Activated naive CD8-positive, alpha-beta T cell treated with anti-CD3 and anti-CD28 coated beads, Interleukin-2, amount 10 ng/mL, durations not matched to agents 7 days and 5 days (primary cell): ENCODE measurements at regions not wholly inside any gene's neighbourhood (a gene's known extent, or its start where the extent isn't known, plus 50 kb on each side); places are given as distances from the start of the nearest gene placed in this dataset.
"Not testable (repeated sequence)": the region's sequence is repeated elsewhere in the genome, so short reads cannot be mapped to it uniquely, and the experiment has no call there.

Experiments used
- ATAC-seq: fragments of 150-1000 bp; cut with Tn5 transposase; one replicate; pipeline ENCODE4 v1.10.0; 2021; ENCODE audit warnings: low read depth, moderate library complexity
- POLR2A ChIA-PET: fragments of 350-600 bp; sonication (Branson Sonifier 250); formaldehyde crosslinking; loops from one replicate; lab custom pipeline; 2021; ENCODE audit warnings: antibody characterized with exemption; lab: Charles Lee
- DNase-seq: peaks from one replicate; pipeline ENCODE4 v3.0.0; 2021
- H3K27ac Mint-ChIP-seq: one replicate; pipeline ENCODE4 v1.8.0; 2022; ENCODE audit warnings: mild to moderate bottlenecking, mixed read lengths
- H3K27me3 Mint-ChIP-seq: one replicate; pipeline ENCODE4 v1.8.0; 2022; ENCODE audit warnings: mild to moderate bottlenecking, moderate library complexity, mixed read lengths
- H3K36me3 Mint-ChIP-seq: one replicate; pipeline ENCODE4 v1.8.0; 2021; ENCODE audit warnings: mild to moderate bottlenecking, mixed read lengths
- H3K4me1 Mint-ChIP-seq: one replicate; pipeline ENCODE4 v1.8.0; 2021; ENCODE audit warnings: mixed read lengths
- H3K4me3 Mint-ChIP-seq: one replicate; pipeline ENCODE4 v1.8.0; 2022; ENCODE audit warnings: mild to moderate bottlenecking, moderate library complexity, mixed read lengths
- H3K9me3 Mint-ChIP-seq: one replicate; pipeline ENCODE4 v1.8.0; 2021; ENCODE audit warnings: mixed read lengths

DNA sequence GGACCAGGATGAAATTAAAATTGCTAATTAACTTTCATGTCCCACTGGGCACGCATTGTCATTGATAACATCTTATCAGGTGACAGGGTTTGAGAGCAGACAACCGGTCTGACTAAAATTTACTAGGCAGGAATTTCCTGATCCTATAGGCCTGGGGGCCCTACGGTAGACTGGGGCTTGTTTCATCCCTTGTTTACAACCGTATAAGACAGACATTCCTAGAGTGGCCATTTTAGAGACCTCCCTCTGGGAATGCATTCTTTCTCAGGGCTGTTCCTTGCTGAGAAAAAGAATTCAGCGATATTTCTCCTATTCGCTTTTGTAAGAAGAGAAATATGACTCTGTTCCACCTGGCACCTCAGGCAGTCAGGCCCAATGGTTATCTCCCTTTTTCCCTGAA is 1737.8 kb upstream of the ACO1 start:
- H3K4me3 Mint-ChIP-seq, POLR2A ChIA-PET, H3K27ac Mint-ChIP-seq, ATAC-seq, H3K9me3 Mint-ChIP-seq, DNase-seq, H3K4me1 Mint-ChIP-seq, H3K27me3 Mint-ChIP-seq, H3K36me3 Mint-ChIP-seq: not testable (repeated sequence)

DNA sequence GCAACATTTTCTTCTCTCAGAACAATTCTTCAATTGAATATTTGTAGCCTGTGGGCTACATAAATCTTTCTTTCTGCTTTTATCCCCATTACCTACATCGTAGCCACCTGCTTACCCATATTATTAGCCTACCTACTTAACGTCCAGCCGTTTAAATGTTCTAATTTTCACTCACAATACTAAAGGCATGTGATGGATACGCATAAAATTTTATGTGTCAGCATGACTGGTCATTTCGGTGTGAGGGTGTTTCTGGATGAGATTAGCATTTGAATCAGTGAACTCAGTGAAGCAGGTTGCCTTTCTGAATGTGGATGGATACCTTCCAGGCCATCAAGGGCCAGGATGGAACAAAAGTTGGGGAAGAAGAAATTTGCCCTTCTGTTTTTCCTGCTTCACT is 1722.5 kb upstream of the ACO1 start:
- Mint-ChIP-seq H3K4me3 (no peak overlapping the region), H3K27me3 (no peaks in the 10 kb centered on the region), H3K36me3 (no peaks in the 10 kb centered on the region), H3K4me1 (no peaks in the 10 kb centered on the region), H3K9me3 (no peaks in the 10 kb centered on the region), H3K27ac (no peak overlapping the region)
- DNase-seq = no peak
- no peak for ATAC-seq
- POLR2A ChIA-PET = no interaction called here

DNA sequence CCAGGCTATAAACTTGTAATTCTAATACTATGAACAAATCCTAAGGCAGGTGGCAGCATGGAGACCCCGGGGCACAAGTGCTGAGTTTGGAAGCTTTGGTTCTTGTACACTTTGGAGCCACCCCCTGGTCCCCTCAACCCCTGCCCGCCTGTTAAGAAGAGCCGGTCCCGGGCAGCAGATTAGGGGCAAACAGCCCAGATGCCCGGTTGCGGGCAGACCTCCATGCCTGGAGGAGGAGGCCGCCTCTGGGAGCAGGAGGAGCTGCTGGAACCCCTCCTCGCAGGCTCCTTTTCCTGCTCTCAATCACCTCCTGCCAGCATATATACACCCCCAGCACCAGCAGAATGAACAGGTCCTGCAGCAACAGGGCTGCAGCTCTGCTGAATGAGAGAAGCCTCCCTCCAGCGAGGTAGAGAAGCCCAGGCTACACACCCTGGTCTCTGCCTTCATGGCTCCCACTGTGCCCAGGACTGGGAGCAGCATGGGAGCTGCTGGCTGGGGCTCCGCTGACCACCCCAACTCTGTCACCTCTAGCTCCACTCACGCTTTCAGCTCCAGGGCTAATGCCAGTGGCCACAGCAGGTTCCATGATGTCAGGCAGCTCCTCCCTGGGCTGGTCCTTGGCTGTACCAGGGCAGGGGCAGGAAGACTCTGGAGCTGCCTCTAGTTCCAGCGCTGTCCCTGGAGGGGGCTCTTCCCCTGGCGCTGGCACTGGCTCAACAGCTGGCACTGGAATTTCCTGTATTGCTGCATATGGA is 1713.5 kb upstream of the ACO1 start:
- H3K4me3 Mint-ChIP-seq = no peak overlapping the region
- POLR2A ChIA-PET = no interaction called here
- ATAC-seq = no peak

DNA sequence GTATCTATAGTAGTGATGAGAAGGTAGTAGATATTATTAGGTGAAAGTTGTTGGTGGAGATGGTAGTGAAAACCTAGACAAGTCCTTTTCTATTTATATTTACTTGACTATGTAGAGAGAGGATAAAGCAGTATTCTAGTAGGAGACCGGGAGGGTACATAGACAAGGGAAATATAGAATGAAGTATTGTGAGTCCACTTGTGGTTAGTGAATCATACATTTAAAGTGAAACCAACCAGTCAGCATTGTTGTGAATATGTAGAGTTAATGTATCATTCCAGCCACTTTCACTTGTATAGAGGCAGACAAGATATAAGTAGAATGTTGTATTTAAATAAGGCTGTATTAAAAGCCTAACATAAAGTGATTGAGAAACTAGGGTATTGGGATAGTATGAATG is 1711.3 kb upstream of the ACO1 start:
- no peaks in the 10 kb centered on the region for H3K4me1 Mint-ChIP-seq
- ATAC-seq (no peak), DNase-seq (no peak)
- POLR2A ChIA-PET = no interaction called here
- no peaks in the 10 kb centered on the region for H3K36me3 Mint-ChIP-seq
- H3K27me3 Mint-ChIP-seq = no peaks in the 10 kb centered on the region
- no peak overlapping the region for H3K27ac Mint-ChIP-seq
- no peaks in the 10 kb centered on the region for H3K9me3 Mint-ChIP-seq
- no peak overlapping the region for H3K4me3 Mint-ChIP-seq

More for the DNA sequence above, 1713.5 kb upstream of the ACO1 start:
- Mint-ChIP-seq H3K4me1 (no peaks in the 10 kb centered on the region), H3K27ac (no peak overlapping the region), H3K36me3 (no peaks in the 10 kb centered on the region), H3K9me3 (no peaks in the 10 kb centered on the region), H3K27me3 (no peaks in the 10 kb centered on the region)
- DNase-seq = no peak

DNA sequence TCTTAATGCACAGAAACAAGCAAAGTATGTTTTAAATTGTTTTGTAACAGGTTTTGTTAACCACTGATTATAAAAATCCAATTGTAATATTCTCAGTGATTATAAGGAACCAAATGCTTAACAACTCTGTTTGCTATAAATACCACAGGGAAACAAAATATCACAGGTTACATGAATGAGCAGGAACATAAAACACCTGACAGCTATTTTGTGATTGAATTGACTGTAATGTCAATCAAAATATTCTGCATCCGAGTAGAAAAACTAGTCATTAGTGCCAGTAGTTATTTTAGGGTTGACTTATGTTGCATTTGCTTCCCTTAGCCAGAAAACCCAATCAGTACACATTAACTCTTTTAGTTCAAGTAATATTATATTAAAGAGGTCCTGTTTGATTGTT is 1707.8 kb upstream of the ACO1 start:
- H3K4me1 Mint-ChIP-seq = no peaks in the 10 kb centered on the region
- H3K4me3 Mint-ChIP-seq = no peak overlapping the region
- no peaks in the 10 kb centered on the region for H3K27me3 Mint-ChIP-seq
- POLR2A ChIA-PET = no interaction called here
- no peaks in the 10 kb centered on the region for H3K36me3 Mint-ChIP-seq
- ATAC-seq = no peak
- no peak for DNase-seq
- no peaks in the 10 kb centered on the region for H3K9me3 Mint-ChIP-seq
- no peak overlapping the region for H3K27ac Mint-ChIP-seq

DNA sequence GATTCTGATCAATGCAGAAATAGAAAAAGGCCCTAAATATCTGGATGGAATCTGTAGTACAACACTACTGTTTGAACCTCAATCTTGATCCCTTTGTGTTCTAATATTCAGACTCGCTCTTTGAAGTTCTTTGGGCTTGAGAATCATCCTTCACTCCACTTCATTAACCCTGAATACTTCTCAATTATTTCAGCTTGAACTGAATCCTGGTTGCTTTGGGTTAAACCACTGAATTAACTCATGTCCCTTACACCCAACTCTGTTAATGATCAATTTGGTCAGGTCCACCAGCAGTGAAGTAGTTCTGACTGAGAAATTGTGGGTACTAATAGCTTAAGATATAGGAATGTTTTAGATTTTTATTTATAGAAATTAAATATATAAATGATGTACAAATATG is 1707.2 kb upstream of the ACO1 start:
- H3K4me1 Mint-ChIP-seq = no peaks in the 10 kb centered on the region
- POLR2A ChIA-PET = no interaction called here
- H3K27me3 Mint-ChIP-seq = no peaks in the 10 kb centered on the region
- no peak for ATAC-seq
- H3K4me3 Mint-ChIP-seq = no peak overlapping the region
- H3K36me3 Mint-ChIP-seq = no peaks in the 10 kb centered on the region
- no peak overlapping the region for H3K27ac Mint-ChIP-seq
- no peaks in the 10 kb centered on the region for H3K9me3 Mint-ChIP-seq
- no peak for DNase-seq

DNA sequence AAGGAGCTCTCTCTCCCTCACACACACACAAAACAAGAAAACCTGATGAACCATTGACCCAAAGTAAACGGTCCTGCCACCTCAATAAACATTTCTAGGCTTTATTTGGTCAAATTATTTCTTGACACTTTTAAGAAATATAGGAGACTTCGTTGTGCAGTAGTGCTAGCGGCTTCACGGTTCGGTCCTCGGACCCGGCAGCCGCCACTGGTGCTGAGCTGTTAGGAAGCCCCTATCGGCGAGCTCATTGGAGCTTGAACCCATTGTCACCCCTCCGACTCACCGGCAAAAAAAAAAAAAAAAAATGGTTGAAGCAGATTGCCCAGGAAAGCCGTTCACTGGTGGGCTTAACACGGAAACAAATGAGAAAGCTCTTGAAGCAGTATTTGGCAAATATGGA is 1695.6 kb upstream of the ACO1 start:
- H3K36me3 Mint-ChIP-seq = no peaks in the 10 kb centered on the region
- H3K27me3 Mint-ChIP-seq = no peaks in the 10 kb centered on the region
- H3K27ac Mint-ChIP-seq = no peak overlapping the region
- POLR2A ChIA-PET = no interaction called here
- no peaks in the 10 kb centered on the region for H3K4me1 Mint-ChIP-seq
- ATAC-seq = no peak
- no peak overlapping the region for H3K4me3 Mint-ChIP-seq
- no peak for DNase-seq
- H3K9me3 Mint-ChIP-seq = peaks cover 9% of the 10 kb centered on the region

DNA sequence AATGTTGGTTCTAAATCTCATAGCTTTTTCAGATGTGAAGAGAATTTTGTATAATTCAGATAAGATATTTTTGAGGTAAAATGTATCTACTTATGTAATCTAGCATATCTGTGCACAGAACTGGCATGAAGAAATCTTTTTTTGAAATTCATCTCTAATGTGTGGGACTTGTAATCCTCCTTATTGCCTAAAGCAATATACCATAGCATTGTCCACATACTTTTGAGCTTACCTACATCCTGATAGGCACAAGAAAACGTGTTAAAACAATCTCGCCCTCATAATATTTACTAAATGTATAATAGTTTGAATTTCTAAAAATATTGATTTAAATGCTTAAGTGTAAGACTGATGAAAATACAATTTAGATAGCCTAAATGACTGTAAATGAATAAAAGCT is 1686.5 kb upstream of the ACO1 start:
- Mint-ChIP-seq H3K27ac (no peak overlapping the region), H3K4me3 (no peak overlapping the region), H3K27me3 (no peaks in the 10 kb centered on the region), H3K4me1 (no peaks in the 10 kb centered on the region), H3K36me3 (no peaks in the 10 kb centered on the region), H3K9me3 (no peaks in the 10 kb centered on the region)
- no peak for DNase-seq
- POLR2A ChIA-PET = no interaction called here
- no peak for ATAC-seq

DNA sequence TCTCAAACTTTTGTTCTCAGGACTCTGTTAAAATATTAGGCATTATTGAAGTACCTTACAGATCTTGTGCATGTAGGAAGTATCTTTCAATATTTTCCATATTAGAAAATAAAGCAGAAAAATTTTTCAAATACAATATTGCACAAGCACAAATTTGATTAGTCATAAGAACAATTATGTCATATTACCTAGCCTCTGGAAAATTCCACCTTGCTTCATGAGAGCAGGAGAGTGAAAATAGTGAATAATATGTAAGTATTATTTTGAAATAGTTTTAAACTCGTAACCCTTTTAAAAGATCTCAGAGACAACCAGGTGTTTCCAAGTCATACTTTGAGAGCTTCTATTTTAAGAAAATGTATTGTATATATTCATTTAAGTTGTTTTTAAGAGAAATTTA is 1672.9 kb upstream of the ACO1 start:
- no peaks in the 10 kb centered on the region for H3K9me3 Mint-ChIP-seq
- H3K4me3 Mint-ChIP-seq = no peak overlapping the region
- H3K27me3 Mint-ChIP-seq = no peaks in the 10 kb centered on the region
- no peaks in the 10 kb centered on the region for H3K4me1 Mint-ChIP-seq
- DNase-seq (no peak), ATAC-seq (no peak)
- H3K36me3 Mint-ChIP-seq = no peaks in the 10 kb centered on the region
- no peak overlapping the region for H3K27ac Mint-ChIP-seq
- POLR2A ChIA-PET = no interaction called here

DNA sequence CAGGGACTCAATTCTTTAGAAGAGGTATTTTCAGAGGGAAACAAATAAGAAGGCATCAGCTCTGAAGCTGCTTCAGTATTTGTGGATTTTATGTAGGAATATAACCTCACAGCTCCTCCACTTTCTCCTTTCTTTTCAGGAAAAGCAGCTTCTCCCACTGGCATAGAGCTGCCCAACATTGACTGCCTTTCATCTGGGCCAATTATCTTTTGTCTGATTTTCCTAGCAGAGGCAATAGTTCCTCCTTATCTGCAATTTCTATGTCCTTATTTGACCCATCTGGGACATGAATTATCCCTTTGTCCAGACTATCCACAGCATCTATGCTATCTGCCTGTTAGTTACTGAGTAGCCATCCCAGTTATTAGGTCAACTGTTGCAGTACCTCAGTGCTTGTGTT is 1671.2 kb upstream of the ACO1 start:
- Mint-ChIP-seq H3K4me1 (no peaks in the 10 kb centered on the region), H3K36me3 (no peaks in the 10 kb centered on the region), H3K4me3 (no peak overlapping the region), H3K9me3 (no peaks in the 10 kb centered on the region), H3K27ac (no peak overlapping the region), H3K27me3 (no peaks in the 10 kb centered on the region)
- DNase-seq (no peak), ATAC-seq (no peak)
- POLR2A ChIA-PET = no interaction called here

DNA sequence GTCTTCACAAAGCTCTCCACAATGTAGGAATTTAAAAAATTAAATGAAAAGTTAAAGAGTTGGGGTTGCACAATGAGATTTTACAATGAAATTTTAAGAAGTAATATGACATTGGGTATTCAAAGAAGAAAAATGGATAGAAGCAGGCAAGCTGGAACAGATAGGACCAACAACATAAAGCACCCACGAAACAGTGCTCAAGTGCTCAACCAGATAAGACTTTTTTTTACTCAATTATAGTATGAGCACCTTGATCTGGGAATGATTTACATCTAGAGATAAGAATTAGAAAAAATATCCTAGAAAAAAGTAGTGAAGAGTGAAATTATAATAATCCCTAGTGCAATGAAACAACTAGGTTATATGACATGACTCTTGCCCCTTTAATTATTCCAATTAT is 1670.1 kb upstream of the ACO1 start:
- POLR2A ChIA-PET = no interaction called here
- Mint-ChIP-seq H3K27ac (no peak overlapping the region), H3K4me1 (no peaks in the 10 kb centered on the region), H3K4me3 (no peak overlapping the region), H3K27me3 (no peaks in the 10 kb centered on the region), H3K9me3 (no peaks in the 10 kb centered on the region), H3K36me3 (no peaks in the 10 kb centered on the region)
- no peak for DNase-seq
- no peak for ATAC-seq

DNA sequence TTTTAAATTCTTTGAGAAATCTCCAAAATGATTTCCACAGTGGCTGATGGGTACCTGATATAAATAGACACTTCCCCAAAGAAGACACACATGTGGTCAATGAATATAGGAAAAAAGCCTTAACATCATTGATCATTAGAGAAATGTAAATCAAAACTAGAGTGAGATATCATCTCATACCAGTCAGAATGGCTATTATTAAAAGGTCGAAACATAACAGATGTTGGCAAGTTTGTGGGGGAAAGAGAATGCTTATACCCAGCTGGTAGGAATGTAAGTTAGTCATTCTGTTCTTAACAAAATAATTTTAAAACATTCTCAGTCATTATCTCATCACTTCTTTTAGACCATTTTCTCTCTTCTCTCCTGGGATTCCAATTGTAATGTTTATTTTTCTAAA is 1666.0 kb upstream of the ACO1 start:
- no peaks in the 10 kb centered on the region for H3K4me1 Mint-ChIP-seq
- POLR2A ChIA-PET = no interaction called here

DNA sequence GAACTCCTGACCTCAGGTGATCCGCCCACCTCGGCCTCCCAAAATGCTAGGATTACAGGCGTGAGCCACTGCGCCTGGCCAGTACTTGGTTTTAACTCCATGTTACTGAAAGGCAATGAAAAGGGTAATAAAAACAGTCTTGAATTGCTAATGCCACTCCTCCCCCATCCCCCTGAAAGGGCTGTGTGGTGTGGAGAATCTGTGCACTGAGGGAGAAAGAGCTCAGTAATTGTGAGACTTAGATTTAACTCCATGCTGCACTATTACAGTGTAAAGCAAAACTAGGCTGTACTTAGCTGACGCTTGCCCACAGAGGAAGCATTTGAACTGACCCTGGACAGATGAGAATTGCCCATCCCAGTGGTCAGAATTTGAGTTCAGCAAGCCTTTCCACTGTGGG is 1662.4 kb upstream of the ACO1 start:
- DNase-seq (no peak), ATAC-seq (no peak)
- Mint-ChIP-seq H3K4me1 (no peaks in the 10 kb centered on the region), H3K27me3 (no peaks in the 10 kb centered on the region), H3K4me3 (no peak overlapping the region), H3K36me3 (no peaks in the 10 kb centered on the region), H3K9me3 (no peaks in the 10 kb centered on the region), H3K27ac (no peak overlapping the region)
- POLR2A ChIA-PET = no interaction called here

More for the DNA sequence above, 1666.0 kb upstream of the ACO1 start:
- H3K9me3 Mint-ChIP-seq = no peaks in the 10 kb centered on the region
- H3K27ac Mint-ChIP-seq = no peak overlapping the region
- H3K4me3 Mint-ChIP-seq = no peak overlapping the region
- ATAC-seq (no peak), DNase-seq (no peak)
- no peaks in the 10 kb centered on the region for H3K27me3 Mint-ChIP-seq
- H3K36me3 Mint-ChIP-seq = no peaks in the 10 kb centered on the region

DNA sequence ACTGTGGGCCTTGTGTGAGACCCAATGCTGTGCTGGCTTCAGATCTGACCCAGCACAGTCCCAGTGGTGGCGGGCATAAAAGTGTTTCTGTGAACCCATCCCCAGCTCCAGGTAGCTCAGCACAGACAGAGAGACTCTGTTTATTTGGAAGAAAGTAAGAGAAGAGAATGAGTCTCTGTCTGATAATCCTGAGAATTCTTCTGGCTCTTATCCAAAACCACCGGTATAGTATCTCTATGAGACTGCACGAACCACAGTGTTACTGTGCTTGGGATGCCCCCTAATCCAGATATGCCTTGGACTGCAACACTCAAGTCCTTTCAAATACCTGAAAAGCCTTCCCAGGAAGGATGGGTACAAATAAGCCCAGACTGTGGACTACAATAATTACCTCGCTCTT is 1660.8 kb upstream of the ACO1 start:
- Mint-ChIP-seq H3K27me3 (no peaks in the 10 kb centered on the region), H3K36me3 (no peaks in the 10 kb centered on the region), H3K4me3 (no peak overlapping the region), H3K4me1 (no peaks in the 10 kb centered on the region), H3K9me3 (no peaks in the 10 kb centered on the region), H3K27ac (no peak overlapping the region)
- POLR2A ChIA-PET = no interaction called here
- no peak for DNase-seq
- ATAC-seq = no peak

DNA sequence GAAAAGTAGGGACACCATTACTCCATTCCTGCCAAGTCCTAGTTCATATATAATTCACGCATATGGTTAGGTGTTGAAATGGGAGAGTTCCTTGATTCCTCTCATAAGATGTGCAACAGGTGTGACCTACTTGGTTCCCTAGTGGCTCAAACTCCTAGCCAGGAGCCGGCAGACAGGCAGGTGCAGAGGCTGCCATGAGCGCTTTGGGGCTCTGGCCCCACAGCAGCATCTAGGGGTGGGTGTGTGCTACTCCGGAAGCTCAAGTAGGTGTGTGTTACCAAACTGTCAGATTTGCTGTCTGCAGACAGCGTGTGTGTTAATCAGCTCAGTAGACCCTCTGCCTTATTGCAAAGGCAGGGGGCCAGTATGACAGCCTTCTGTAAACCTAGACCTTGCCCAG is 1652.4 kb upstream of the ACO1 start:
- no peak for DNase-seq
- H3K9me3 Mint-ChIP-seq = no peaks in the 10 kb centered on the region
- POLR2A ChIA-PET = no interaction called here
- no peaks in the 10 kb centered on the region for H3K4me1 Mint-ChIP-seq
- ATAC-seq = no peak
- no peak overlapping the region for H3K4me3 Mint-ChIP-seq
- no peak overlapping the region for H3K27ac Mint-ChIP-seq
- no peaks in the 10 kb centered on the region for H3K36me3 Mint-ChIP-seq
- no peaks in the 10 kb centered on the region for H3K27me3 Mint-ChIP-seq
